Stimulated activated CD4-positive, alpha-beta T cell treated with anti-CD3 and anti-CD28 coated beads, Interleukin-2, amount 100 ng/mL, for 48 hours (primary cell): ENCODE measurements at regions not wholly inside any gene's neighbourhood (a gene's known extent, or its start where the extent isn't known, plus 50 kb on each side); places are given as distances from the start of the nearest gene placed in this dataset.

Experiments
- DNase-seq, 2 donors: peaks; one replicate each; pipeline ENCODE4 v3.0.0-alpha.2; 2020

DNA sequence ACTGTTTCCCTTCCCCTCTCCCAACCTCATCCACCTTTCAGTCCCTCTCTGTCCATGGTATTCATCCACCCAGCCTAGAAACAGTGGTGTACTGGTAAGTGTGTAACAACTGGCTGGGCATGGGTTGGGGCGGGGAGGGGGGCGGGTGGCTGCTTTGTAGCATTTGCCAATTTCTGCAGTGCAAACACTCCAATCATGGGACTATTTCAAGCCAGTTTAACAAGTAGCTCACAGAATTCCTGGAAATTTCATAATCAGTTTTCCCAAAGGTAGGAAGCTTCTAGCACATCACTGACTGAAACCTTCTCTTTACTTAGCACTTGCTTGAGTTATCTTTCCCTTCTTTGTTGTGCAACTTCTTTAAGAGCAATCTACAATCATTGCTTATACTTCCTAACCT lies 100.8 kb upstream of the WASF3 start:
- DNase-seq = no peak

DNA sequence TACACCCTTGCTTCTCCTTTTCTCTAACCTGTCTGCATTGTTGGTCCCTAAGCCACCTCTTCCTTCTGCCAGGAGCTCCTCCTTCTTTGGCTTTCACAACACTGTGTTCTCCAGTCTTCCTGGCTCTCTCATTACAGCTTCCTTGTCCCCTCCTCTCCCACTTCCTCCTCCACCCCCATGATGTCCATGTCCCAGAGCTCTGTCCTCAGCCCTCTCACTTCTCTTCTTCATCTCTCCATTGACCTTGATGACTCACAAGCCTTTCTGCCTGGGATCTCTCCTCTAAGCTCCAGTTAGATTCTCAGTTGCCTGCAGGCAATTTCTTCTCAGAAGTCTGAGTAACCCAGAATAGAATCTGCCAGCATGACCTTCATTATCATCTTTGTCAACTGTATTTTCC lies 100.3 kb upstream of the WASF3 start:
- no peak for DNase-seq

GRCh38 chr13:26458196-26458749 lies 99.2 kb upstream of the WASF3 start:
- DNase-seq = no peak

DNA sequence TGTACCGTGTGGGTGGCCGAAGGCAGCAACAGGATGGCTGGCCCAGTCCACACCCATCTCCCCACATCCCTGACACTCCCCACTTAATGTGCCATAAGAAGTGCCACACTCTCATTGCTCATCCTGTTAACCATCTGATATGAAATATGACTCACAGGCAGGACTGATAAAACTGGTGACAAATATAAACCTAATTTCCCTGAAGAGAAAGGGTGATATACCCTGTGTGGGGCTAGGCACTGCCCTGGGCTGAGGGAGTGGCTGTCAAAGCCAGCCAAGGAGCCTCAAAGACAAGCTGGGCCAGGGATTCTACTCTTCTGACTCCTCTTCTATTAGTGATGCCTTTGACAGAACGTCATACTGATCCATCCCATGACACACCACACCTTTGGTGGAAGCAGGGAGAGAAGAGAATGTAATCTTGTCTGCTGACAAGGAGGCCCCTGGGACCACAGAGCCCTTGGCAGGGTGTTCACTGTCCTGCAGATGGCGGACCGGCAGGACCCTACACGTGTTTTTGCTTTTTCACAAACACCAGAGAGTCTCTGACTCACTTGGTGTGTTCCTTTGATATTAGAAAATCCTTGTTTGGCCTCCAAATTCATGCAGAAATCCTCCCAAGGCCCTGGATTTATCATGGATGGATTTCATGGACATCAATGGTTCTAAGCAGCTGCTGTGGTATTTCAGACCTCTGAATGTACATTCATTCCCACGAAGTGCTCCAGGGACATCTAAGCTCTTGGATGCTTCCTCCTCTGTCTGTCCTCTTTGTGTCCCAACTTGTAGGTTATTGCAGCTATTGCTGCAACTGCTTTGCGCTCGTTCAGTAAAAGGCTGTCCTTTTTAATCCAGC lies 98.0 kb upstream of the WASF3 start:
- DNase-seq = no peak

GRCh38 chr13:26460648-26461047 lies 96.8 kb upstream of the WASF3 start:
- no peak for DNase-seq

DNA sequence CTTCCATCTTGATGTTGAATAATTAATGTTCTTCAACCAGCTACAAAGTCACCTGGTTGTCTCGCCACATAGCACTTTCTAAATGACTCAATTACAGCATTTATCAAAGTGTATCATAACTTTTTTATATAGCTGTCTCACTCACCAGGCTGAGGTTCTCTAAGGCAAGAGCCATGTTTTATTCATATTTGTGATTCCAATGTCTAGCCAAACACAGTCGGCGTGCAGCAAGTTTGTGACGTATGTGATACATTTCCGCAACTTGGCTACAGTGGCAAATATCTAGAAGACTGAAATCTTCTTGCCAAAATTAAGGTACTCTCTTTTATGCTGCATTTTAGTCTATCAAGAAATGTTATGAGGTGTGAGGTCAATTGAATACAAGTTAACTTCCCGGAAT lies 94.2 kb upstream of the WASF3 start:
- no peak for DNase-seq

DNA sequence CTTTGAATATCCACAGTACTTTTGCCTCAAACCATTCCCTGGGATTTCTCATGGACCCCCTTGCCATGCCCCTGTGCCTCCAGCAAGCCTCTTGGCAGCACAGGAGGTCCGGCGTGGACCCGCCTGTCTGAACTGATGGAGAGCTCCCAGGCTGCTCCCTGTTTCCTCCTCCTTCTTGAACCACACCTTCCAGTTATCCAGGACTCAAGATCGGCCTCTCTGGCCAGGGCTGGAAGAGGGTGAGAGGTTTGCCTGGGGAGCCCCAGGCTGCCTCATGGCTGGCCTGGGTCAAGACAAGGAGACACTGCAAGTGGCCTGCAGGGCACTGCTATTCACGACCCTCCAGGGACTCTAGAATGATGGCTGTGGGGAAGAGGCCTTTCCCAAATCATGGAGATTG lies 93.6 kb upstream of the WASF3 start:
- DNase-seq = no peak

- no peak for DNase-seq
Observed at GRCh38 chr13:26465514-26465913, 92.0 kb upstream of the WASF3 start.

DNA sequence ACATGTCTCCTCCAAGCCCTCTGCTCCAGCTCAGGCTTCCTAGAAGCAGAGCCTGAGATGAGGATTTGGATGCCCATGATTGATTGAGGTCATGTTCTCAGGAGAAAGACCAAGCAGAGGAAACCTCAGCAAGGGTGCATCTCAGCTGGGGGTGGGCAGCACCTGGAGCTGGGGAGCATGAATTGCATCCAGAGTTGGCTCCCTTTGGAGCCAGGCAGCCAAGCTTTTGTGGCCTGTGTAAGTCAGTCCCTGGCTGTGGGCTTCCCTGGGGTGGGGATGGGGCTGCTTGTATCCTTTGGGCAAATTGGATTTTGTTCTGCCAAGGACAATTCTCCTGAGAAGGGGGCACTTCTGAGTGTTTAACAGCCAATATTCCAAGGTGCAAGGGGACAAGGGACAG lies 91.5 kb upstream of the WASF3 start:
- DNase-seq = no peak

- DNase-seq = no peak
Observed at GRCh38 chr13:26468265-26468801, 89.2 kb upstream of the WASF3 start.

- DNase-seq = no peak
Observed at GRCh38 chr13:26469602-26470001, 87.9 kb upstream of the WASF3 start.

- DNase-seq = no peak
Observed at GRCh38 chr13:26471807-26472206, 85.7 kb upstream of the WASF3 start.

DNA sequence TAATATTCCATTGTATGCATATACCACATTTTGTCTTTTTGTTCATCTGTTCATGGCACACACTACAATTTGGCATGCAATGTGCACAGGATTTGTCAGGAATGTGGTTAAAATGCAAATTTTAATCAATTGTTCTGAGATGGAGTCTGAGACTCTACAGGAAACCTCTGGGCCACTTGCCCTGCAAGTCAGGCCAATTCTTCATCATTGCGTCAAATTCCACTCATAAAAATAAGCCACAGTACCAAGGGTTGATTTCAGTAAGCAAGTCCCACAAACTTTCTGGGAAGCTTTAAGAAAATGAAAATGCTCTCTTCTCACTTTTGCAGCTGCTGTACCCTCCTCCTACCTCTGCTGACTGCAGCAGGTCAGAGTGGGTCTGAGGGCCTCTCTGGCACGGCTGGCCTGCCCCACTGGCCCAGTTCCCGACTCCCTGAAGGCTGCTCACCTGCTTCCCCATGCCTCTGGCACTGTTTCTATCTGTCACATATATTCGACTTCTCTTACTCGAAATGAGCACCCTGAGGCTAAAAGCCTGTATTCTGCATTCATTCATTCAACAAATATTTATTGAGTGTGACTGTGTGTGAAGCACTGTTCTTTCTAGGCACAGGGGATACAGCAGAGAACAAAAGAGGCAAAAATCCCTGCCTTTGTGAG lies 83.8 kb upstream of the WASF3 start:
- no peak for DNase-seq

DNA sequence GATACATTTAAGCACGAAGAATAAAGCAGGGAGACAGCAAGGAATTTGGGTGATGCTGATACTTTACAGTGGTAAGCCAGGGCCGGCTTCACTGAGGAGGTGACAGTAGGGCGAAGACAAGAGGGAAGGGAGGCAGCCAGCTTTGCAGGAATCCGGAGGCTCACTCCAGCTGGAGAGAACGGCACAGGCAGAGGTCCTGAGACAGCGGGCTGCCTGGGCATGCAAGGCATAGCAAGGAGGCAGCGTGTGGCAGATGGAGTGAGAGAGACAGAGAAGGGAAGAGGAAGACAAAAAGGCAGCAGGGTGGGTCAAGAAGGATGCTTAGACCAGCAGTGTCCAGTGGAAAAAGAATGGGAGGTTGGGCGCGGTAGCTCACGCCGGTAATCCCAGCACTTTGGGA lies 83.2 kb upstream of the WASF3 start:
- DNase-seq = no peak

GRCh38 chr13:26475176-26476110 lies 82.0 kb upstream of the WASF3 start:
- no peak for DNase-seq

DNA sequence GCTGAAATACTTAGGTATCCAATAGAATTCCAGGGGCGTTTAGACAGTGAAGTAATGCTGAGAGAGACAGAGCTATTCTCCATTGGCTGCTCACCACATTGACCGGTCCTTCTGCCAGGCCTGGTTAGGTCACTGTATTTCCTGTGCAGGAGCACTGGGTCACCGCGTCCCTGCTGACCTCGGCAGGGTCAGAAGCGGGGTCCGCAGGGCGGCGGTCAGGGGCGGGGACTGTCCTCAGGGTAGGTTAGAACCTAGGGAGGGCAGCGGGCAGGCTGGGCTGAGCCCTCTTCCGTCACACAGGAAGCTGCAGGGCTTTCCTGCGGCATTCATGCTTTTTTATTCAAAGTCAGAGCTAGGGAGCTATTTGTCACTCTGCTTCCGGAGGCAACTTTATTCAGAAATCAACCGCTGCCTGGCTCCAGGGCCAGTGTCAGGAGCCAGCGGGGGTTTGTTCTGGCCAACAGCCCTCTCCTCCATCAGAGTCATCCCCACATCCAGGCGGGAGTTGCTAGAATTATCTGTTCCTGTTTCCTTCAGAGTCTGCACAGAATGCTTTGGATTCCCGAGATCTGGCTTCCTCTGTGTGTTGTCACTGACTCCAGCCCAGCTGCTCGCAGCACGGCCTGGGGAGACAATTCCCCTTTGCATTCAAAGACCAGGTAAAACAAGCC lies 81.2 kb upstream of the WASF3 start:
- DNase-seq = peak in 1 of 2 donors; percentile 1

DNA sequence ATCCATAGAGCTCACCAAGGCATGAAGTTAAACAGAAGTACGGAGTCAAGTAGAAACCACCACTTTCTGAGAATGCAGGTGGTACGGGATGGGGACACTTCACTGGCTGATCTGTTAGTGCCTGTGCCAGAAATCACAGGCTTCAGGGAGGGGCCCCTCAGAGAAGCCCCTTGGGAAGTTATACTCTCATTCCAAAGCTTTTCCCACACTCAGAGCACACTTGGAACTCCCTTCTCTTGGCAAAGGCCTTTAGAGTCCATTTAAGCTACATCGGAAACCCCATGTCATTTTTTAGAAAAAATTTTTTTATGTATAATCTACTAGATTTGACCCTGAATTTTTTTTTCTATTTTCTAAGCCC lies 80.7 kb upstream of the WASF3 start:
- DNase-seq = no peak

- DNase-seq = no peak
Observed at GRCh38 chr13:26477681-26478080, 79.8 kb upstream of the WASF3 start.

- DNase-seq = no peak
Observed at GRCh38 chr13:26480246-26480855, 77.1 kb upstream of the WASF3 start.

GRCh38 chr13:26482451-26483197 lies 74.9 kb upstream of the WASF3 start:
- peak; percentile 59 to 61 for DNase-seq

DNA sequence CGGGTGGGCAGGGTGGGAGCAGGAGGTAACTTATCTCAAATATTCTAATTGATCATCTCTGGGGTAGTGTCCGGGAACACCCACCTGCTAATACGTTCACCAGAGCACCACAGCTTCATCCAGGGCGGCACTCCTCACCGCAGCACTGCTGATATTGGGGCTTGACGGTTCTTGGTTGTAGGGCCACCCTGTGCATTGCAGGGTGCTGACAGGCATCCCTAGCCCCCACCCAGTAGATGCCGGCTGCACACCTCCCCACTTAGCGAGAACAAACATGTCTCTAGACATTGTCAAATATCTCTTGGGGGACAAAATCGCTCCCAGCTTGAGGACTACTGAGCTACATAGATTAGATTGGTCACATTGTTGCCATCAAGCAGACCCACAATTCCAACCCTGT lies 73.9 kb upstream of the WASF3 start:
- DNase-seq = no peak
